ENCODE measurements at regions not wholly inside any gene's neighbourhood (a gene's known extent, or its start where the extent isn't known, plus 50 kb on each side); places are given as distances from the start of the nearest gene placed in this dataset.
A peak's percentile ranks its signal among the peaks of the same experiment; 100 is the strongest.

DNA sequence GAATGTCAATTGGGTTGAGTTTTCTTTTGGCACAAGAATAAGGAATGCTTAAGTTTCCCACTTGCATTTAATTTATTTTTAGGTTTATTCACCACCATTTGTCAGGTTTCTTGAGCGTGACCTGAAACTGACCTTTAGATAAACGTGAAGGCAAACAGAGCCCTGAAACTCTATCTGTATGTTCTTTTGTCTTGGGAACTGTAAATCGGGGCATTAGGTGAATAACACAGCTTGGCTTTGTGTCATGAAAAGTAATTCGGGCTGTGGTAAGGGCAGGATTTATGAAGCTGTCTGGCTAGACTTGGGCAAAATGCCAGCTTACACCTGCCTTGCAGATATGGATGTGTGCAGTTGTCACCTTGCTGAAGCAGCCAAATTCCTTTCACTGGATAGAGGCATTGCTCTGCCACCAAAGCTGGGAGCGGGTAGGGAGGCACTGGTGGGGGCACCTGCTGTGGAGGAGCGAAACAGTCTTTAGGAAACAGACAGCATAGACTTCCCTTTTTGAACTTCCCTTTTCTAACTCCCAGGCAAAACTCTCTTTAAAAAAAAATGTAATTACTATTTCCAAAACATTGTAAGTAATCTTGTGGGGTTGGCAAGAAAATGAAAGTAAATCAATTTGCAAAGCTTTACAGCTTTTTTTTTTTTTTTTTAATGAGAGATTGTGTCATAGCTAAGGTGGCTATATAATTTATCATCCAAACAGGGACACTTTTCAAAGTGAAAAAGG, 545.2 kb downstream of the CSNK1G3 start:
- no peak for TF ChIP-seq POLR2A (IDR thresholded peaks at IDR 0.05)
- TF ChIP-seq, protein P1, sequence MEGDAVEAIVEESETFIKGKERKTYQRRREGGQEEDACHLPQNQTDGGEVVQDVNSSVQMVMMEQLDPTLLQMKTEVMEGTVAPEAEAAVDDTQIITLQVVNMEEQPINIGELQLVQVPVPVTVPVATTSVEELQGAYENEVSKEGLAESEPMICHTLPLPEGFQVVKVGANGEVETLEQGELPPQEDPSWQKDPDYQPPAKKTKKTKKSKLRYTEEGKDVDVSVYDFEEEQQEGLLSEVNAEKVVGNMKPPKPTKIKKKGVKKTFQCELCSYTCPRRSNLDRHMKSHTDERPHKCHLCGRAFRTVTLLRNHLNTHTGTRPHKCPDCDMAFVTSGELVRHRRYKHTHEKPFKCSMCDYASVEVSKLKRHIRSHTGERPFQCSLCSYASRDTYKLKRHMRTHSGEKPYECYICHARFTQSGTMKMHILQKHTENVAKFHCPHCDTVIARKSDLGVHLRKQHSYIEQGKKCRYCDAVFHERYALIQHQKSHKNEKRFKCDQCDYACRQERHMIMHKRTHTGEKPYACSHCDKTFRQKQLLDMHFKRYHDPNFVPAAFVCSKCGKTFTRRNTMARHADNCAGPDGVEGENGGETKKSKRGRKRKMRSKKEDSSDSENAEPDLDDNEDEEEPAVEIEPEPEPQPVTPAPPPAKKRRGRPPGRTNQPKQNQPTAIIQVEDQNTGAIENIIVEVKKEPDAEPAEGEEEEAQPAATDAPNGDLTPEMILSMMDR (IDR thresholded peaks at IDR 0.05) = no peak
- Histone ChIP-seq H3K4me3 (replicated peaks in 1 of 3) (no peak overlapping the region), H3K9me3 (no peaks in the 10 kb centered on the region), H3K27ac (no peak overlapping the region), H3K4me1 (peaks cover 13 to 21% of the 10 kb centered on the region in 2 donors), H3K36me3 (no peaks in the 10 kb centered on the region), H3K27me3 (no peaks in the 10 kb centered on the region)
- intact Hi-C loops (cut with DNase I) = no loop called here
- 24 to 33% methylated on average over 6 of the region's 6 CpGs for WGBS, 2 donors
- DNase-seq = peak; percentile 26 to 28

DNA sequence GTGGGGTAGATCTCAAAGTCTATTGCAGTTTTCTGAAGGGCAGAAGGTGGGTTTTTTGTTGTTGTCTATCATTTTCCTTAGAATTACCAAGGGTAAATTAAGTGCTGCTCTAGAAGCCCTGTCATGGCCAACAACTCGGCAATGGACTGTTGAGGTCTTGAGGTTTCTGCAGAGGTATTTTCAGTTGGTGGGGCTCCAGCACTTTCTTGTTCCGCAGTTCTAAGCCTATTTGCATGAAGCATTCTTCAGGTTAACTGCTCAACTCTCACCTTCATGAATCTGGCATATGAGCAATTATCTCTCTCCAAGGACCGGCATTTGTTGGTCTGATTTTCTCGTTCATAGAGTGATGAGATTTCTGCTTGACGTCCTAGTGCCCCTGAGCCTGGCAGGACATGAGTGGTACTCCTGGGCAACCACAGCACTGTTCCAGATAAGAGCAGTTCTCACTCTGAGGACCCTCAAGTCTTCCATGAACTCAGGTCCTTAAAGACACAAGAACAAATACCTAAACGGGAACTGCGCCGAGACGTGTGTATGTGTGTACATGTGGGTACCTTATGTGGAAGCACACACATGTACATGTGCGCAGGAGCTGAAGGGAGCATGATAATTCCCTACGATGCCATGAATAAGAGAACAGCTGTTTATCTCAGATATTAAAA, 544.5 kb downstream of the CSNK1G3 start:
- no peaks in the 10 kb centered on the region for H3K9me3 ChIP-seq
- H3K27ac ChIP-seq = no peak overlapping the region
- intact Hi-C loops (cut with DNase I) = no loop called here
- TF ChIP-seq, protein P1 (IDR thresholded peaks at IDR 0.05) = no peak
- no peak for TF ChIP-seq POLR2A (IDR thresholded peaks at IDR 0.05)
- H3K27me3 ChIP-seq = no peaks in the 10 kb centered on the region
- peaks cover 11 to 21% of the 10 kb centered on the region in 2 donors for H3K4me1 ChIP-seq
- H3K36me3 ChIP-seq = no peaks in the 10 kb centered on the region
- DNase-seq = peak; percentile 15 to 20
- H3K4me3 ChIP-seq (replicated peaks in 1 of 3) = no peak overlapping the region
- 46 to 53% methylated on average over 11 of the region's 11 CpGs for WGBS, 2 donors

DNA sequence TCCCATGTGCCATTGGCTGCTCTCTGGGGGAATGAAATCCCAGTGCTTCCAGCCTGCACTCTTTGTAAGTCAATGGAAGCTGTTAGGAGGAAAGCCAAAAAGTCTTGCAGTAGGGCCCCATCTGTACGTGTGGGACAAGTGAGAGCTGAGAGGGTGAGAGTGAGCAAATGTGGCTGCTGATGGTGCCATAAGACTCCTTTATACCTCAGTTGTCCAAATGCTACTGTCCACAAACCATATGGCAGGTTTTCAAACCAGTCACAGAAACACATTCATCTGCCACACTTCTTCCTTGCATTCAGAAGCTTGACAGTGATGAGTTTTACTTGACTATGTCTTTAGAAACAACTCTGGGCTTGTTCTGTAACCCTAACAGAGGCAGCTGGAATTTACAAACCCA, 543.8 kb downstream of the CSNK1G3 start:
- Histone ChIP-seq H3K9me3 (no peaks in the 10 kb centered on the region), H3K27ac (no peak overlapping the region), H3K27me3 (no peaks in the 10 kb centered on the region), H3K36me3 (no peaks in the 10 kb centered on the region), H3K4me3 (replicated peaks in 1 of 3) (no peak overlapping the region), H3K4me1 (peaks cover 4 to 17% of the 10 kb centered on the region in 2 donors)
- intact Hi-C loops (cut with DNase I) = no loop called here
- no peak for TF ChIP-seq POLR2A (IDR thresholded peaks at IDR 0.05)
- TF ChIP-seq, protein P1 (IDR thresholded peaks at IDR 0.05) = no peak
- WGBS, 2 donors = 86 to 100% methylated on average over 1 of the region's 1 CpG
- no peak for DNase-seq

DNA sequence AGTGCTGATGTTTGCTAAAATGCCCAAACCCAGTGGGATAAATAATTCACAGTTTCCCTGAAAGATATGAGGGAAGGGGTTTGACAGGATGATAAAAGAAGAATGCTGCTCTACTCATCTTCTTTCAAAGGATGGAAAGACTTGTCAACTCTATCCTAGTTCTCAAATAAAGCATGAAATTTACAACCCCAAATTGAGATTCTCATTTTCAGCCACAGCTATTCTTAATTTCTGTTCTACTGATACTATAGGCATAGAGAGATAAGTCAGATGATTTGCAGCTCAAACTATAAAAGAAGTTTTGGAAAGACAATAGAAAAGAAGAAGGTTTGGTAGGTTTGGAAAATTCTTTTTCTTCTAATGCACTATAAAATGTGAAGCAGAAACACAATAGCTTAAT, 542.6 kb downstream of the CSNK1G3 start:
- no peaks in the 10 kb centered on the region for H3K27me3 ChIP-seq
- no peak for DNase-seq
- H3K4me1 ChIP-seq = peaks cover 10 to 15% of the 10 kb centered on the region in 2 donors
- H3K9me3 ChIP-seq = no peaks in the 10 kb centered on the region
- no peak overlapping the region for H3K27ac ChIP-seq
- TF ChIP-seq, protein P1 (IDR thresholded peaks at IDR 0.05) = no peak
- no peak for TF ChIP-seq POLR2A (IDR thresholded peaks at IDR 0.05)
- H3K4me3 ChIP-seq (replicated peaks in 1 of 3) = no peak overlapping the region
- no peaks in the 10 kb centered on the region for H3K36me3 ChIP-seq
- intact Hi-C loops (cut with DNase I) = no loop called here

DNA sequence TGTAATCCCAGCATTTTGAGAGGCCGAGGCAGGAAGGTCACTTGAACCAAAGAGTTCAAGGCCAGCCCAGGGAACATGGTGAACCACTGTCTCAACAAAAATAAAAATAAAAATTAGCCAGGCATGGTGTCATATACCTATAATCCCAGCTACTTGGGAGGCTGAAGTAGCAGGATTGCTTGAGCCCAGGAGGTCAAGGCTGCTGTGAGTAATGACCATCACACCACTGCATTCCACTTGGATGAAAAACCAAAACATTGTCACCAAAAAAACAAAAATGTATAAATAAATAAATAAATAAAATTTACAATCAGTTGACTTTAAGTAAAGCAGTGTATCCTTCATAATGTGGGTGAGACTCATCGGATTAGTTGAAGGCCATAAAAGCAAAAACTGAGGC, 541.4 kb downstream of the CSNK1G3 start:
- 96 to 97% methylated on average over 2 of the region's 2 CpGs for WGBS, 2 donors
- Histone ChIP-seq H3K9me3 (no peaks in the 10 kb centered on the region), H3K4me3 (replicated peaks in 1 of 3) (no peak overlapping the region), H3K27me3 (no peaks in the 10 kb centered on the region), H3K27ac (no peak overlapping the region), H3K4me1 (peaks cover 10 to 15% of the 10 kb centered on the region in 2 donors), H3K36me3 (no peaks in the 10 kb centered on the region)
- DNase-seq = no peak
- intact Hi-C loops (cut with DNase I) = no loop called here
- TF ChIP-seq, protein P1 (IDR thresholded peaks at IDR 0.05) = no peak
- no peak for TF ChIP-seq POLR2A (IDR thresholded peaks at IDR 0.05)

All from thyroid gland (tissue), 4 donors.